ENCODE measurements at regions not wholly inside any gene's neighbourhood (a gene's known extent, or its start where the extent isn't known, plus 50 kb on each side); places are given as distances from the start of the nearest gene placed in this dataset.

DNA sequence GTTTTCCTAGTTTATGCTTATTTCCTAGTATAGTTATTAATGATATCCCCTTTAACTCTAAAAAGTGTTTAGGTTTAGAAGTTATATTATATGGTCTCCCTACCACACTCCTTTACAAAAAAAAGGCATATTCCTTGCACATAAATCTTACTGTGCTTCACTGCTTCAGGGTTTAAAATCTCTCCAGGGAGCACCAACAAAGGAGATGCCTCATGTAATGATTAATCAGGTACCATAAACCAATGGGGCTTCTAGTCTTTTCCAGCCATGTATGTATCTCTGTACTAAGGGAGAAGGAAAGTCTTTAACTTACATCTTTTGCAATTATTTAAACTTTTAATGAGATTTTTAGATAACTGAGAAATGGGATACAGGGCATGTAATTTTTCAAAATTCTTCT is 91.5 kb upstream of the RBMS3 start:
- H3K14ac ChIP-seq (ENCODE audit: insufficient read length): no peak overlapping the region
- no peak overlapping the region for H2AFZ ChIP-seq (ENCODE audit: low read length)
- no peak for DNase-seq (ENCODE audit: low read depth in 1 of 2, low spot score in 2 of 2)
- no peaks in the 10 kb centered on the region for H3K79me1 ChIP-seq (ENCODE audit: low read depth, low read length)
- no peaks in the 10 kb centered on the region for H3K4me1 ChIP-seq (replicated peaks in 1 of 4; ENCODE audit: control insufficient read depth in 3 of 4, insufficient read depth in 4 of 4, low read length in 3 of 4)
- no peaks in the 10 kb centered on the region for H3K79me2 ChIP-seq (ENCODE audit: control insufficient read depth in 1 of 2, insufficient read depth in 2 of 2, low read length in 2 of 2)
- H3K9ac ChIP-seq (replicated peaks in 1 of 4; ENCODE audit: extremely low read depth in 1 of 4, low read depth in 3 of 4, low read length in 3 of 4): no peak overlapping the region
- no peak overlapping the region for H2BK15ac ChIP-seq (ENCODE audit: low read length)
- no peak overlapping the region for H4K8ac ChIP-seq (ENCODE audit: extremely low read depth, insufficient read depth, low read length)
- ChIA-PET POLR2A (ENCODE audit: partially characterized antibody) (no interaction called here), CTCF (ENCODE audit: partially characterized antibody) (interaction anchor here (1.2 kb wide), 1 partner anchor 126 kb away, joined by 3 read pairs; no protein-coding TSS in a partner anchor)
- no peaks in the 10 kb centered on the region for H3K27me3 ChIP-seq (replicated peaks in 1 of 4; ENCODE audit: control insufficient read depth in 3 of 4, extremely low read depth in 1 of 4, insufficient read depth in 3 of 4, low read length in 3 of 4)
- no peak overlapping the region for H3K18ac ChIP-seq (ENCODE audit: extremely low read depth, low read length)
- no peak overlapping the region for H3K4me3 ChIP-seq (ENCODE audit: extremely low read depth in 1 of 4, insufficient read depth in 2 of 4, low read depth in 3 of 4, low read length in 4 of 4)
- no peaks in the 10 kb centered on the region; the same call in 1 of the 2 replicates for H3K23me2 ChIP-seq (ENCODE audit: low read depth, low read length)
- no peak overlapping the region for H2AK5ac ChIP-seq (ENCODE audit: low read depth, low read length)
- H2BK20ac ChIP-seq (ENCODE audit: low read length): no peak overlapping the region
- H4K20me1 ChIP-seq (replicated peaks in 1 of 2; ENCODE audit: control insufficient read depth in 1 of 2, insufficient read depth in 2 of 2, low read length in 2 of 2): no peaks in the 10 kb centered on the region
- H3K56ac ChIP-seq (replicated peaks; ENCODE audit: insufficient read length, low read depth, low read length): no peak overlapping the region
- H3K9me3 ChIP-seq (ENCODE audit: insufficient read depth in 2 of 2, low read depth in 1 of 2, low read length in 1 of 2): no peaks in the 10 kb centered on the region
- no peak overlapping the region for H4K5ac ChIP-seq (ENCODE audit: insufficient read length, low read depth, low read length)
- no peak overlapping the region for H3K4ac ChIP-seq (replicated peaks; ENCODE audit: insufficient read length, low read depth, low read length)
- no peaks in the 10 kb centered on the region for H3K36me3 ChIP-seq (ENCODE audit: control insufficient read depth in 2 of 4, insufficient read depth in 4 of 4, low read length in 3 of 4)
- no peak overlapping the region for H4K91ac ChIP-seq (replicated peaks; ENCODE audit: insufficient read length, low read length)
- no peak overlapping the region for H3K27ac ChIP-seq (ENCODE audit: low read depth, low read length)
- no peak overlapping the region for H2BK12ac ChIP-seq (ENCODE audit: low read depth, low read length)
- H3K4me2 ChIP-seq (ENCODE audit: insufficient read depth in 1 of 2, low read depth in 2 of 2, low read length in 2 of 2): no peak overlapping the region
- no peak for FAIRE-seq
- H2BK5ac ChIP-seq (ENCODE audit: low read depth, low read length): no peak overlapping the region
- no peak overlapping the region for H3K23ac ChIP-seq (ENCODE audit: insufficient read length)
- no peak overlapping the region for H2BK120ac ChIP-seq (replicated peaks; ENCODE audit: low read depth, low read length)
- TF ChIP-seq SRF (IDR thresholded peaks at IDR 0.05; ENCODE audit: low read depth, low read length) (no peak), RFX5 (IDR thresholded peaks at IDR 0.05; ENCODE audit: borderline replicate concordance, low read depth, low read length) (no peak), CREB1 (IDR thresholded peaks at IDR 0.05) (no peak), SP1 (IDR thresholded peaks at IDR 0.05; ENCODE audit: low read depth, low read length) (no peak), SP4 (IDR thresholded peaks at IDR 0.05; ENCODE audit: low read length) (no peak), NRF1 (IDR thresholded peaks at IDR 0.05; ENCODE audit: low read depth, low read length) (no peak), BCL11A (IDR thresholded peaks at IDR 0.05; ENCODE audit: low read depth in 2 of 2, low read length in 2 of 2) (no peak), NANOG (IDR thresholded peaks at IDR 0.05; ENCODE audit: insufficient read depth, low read depth, low read length, poor library complexity, severe bottlenecking) (no peak), CHD2 (IDR thresholded peaks at IDR 0.05; ENCODE audit: low read length) (no peak), EP300 (IDR thresholded peaks at IDR 0.05; ENCODE audit: borderline replicate concordance in 1 of 2, low read depth in 2 of 2, low read length in 2 of 2) (no peak), TCF12 (IDR thresholded peaks at IDR 0.05; ENCODE audit: low read depth, low read length) (no peak), RXRA (IDR thresholded peaks at IDR 0.05; ENCODE audit: insufficient read depth, low read depth, low read length) (no peak), SIN3A (conservative IDR thresholded peaks at IDR 0.05 in 1 of 2, IDR thresholded peaks at IDR 0.05 in 1 of 2; ENCODE audit: low read depth in 1 of 2, low read length in 2 of 2) (no peak), CTBP2 (IDR thresholded peaks at IDR 0.05; ENCODE audit: borderline replicate concordance, insufficient read depth, insufficient read length, low read length) (no peak)
- TF ChIP-seq, protein P1, sequence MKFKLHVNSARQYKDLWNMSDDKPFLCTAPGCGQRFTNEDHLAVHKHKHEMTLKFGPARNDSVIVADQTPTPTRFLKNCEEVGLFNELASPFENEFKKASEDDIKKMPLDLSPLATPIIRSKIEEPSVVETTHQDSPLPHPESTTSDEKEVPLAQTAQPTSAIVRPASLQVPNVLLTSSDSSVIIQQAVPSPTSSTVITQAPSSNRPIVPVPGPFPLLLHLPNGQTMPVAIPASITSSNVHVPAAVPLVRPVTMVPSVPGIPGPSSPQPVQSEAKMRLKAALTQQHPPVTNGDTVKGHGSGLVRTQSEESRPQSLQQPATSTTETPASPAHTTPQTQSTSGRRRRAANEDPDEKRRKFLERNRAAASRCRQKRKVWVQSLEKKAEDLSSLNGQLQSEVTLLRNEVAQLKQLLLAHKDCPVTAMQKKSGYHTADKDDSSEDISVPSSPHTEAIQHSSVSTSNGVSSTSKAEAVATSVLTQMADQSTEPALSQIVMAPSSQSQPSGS (IDR thresholded peaks at IDR 0.05; ENCODE audit: low read length): no peak

All from H1 (cell line).